ELR (cell line): ENCODE measurements at regions not wholly inside any gene's neighbourhood (a gene's known extent, or its start where the extent isn't known, plus 50 kb on each side); places are given as distances from the start of the nearest gene placed in this dataset.
A peak's percentile ranks its signal among the peaks of the same experiment; 100 is the strongest.
"Not testable (repeated sequence)": the region's sequence is repeated elsewhere in the genome, so short reads cannot be mapped to it uniquely, and the experiment has no call there.

ENCODE experiments used
- DNase-seq: peaks from one replicate; pipeline ENCODE4 v3.0.0-alpha.2; 2015; ENCODE audit warnings: low read depth

DNA sequence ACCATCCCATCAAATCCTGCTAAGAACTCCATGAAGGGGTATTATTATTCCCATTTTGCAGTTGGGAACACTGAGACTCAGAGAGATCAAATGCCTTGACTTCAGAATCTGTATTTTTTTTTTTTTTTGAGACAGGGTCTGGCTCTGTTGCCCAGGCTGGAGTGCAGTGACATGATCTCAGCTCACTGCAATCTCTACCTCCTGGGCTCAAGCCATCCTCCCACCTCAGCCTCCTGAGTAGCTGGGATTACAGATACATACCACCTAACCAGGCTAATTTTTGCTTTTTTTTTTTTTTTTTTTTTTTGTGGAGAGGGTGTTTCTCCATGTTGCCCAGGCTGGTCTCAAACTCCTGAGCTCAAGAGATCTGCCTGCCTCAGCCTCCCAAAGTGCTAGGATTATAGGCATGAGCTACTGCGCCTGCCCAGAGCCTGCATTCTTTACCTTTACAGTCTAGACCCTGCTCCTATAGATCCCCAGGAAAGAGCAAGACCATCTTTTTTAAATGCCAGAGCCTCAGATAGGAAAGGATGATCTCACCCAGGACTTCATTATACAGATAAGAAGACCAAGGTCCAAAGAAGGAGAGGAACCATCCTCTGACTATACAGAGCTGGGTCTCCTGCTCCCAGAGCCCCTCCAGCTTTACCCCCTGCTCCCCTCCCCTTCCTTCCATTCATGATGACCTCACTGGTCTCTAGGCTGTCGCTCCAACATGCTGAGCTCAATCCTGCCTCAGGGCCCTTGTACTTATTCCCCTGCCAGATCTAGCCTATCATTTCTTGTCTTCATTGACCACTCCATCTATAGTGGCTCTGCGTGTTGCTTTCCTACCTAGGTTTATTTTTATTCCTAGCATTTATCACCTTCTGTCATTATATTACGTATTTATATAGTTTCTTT, 138.6 kb downstream of the CEBPB start:
- no peak for DNase-seq

- no peak for DNase-seq
These were observed 139.4 kb downstream of the CEBPB start for GRCh38 chr20:50329981-50330503.

- DNase-seq: no peak
These were observed 140.1 kb downstream of the CEBPB start for GRCh38 chr20:50330504-50331313.

DNA sequence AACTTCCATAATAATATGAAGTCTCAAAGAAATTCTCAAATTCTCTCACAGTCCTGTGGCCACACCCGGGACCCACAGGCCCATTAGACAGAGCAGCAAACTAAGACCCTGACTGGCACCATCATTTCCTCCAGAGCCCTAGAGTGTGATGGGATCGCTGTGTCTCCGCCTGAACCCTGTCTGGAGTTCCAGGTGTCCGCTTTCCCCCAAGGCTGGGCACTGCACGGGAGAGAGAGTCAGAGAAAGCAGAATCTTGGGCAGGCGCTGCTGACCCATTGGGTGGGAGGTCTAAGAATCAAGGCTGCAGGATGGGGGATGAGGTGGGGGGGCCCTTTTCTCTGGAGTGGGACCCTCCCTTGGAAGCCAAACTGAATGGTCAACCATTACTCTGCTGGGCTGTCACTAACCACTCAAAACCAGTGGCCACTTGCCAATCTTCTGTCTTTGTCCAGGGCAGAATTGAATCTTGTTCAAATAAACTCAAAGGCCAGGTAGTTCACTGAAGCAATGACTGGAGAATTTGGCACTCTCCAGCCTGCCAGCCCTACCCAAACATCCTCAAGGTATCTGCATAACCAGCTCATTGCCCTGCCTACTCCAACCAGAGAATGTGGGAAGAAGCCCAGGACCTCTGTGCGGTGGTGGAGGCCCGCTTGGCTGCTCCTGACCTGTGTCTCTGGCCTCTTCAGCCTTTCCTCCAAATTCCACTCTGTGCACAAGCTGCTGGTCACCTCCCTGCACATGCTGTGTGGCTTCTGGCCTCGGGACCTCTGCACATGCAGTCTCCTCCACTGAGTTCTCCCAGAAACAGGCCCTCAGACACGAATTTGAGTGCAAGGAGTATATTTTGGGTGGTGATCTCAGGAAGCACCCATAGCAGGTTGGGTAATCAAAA, 141.1 kb downstream of the CEBPB start:
- no peak for DNase-seq

DNA sequence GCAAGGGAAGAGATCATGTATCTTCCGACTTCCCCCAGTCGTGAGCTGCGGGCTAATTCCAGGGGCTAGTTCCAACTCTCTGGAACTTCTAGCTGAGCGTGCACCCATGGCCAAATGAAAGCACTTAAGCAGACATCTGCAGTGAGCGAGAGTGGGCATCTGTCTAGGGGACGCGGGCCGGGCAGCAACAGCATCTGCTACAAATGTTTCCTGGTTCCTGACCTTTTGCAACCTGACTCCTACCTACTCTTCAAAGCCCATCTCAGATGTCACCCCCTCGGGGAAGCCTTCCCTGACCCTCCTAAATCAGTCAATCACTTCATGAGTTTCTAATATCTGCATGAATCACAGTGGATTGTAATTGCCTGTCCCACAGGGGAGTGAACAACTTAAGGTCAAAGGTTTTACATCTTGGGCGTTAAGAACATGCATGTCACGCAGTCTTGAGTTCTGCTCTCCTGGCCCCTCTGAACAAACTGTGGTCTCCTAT, 141.9 kb downstream of the CEBPB start:
- DNase-seq: no peak

DNA sequence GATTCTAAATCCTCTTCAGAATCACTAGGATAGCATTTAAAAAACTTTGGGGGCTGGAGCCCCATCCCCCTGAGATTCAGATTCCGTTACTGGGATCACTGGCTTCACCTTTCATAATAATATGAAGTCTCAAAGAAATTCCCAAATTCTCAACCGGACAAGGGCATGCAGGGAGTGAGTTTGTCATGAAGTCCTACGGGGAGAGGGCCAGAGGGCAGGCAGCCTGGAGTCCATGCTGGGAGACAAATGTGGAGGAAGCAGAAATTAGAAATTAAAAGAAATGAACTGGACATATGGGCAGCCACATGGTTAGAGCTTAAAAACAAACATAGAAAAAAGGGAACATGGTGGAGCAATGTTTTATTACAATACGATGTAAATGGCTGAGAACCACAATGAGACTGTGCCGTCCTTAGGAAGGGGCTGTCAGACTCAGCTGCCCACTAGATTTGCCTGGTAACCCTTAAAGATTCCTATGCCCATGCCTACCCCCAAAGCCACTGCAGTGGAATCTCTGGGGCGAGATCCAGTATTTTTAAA, 142.6 kb downstream of the CEBPB start:
- no peak for DNase-seq

GRCh38 chr20:50333812-50334211, 143.2 kb downstream of the CEBPB start:
- DNase-seq: peak; percentile 61

DNA sequence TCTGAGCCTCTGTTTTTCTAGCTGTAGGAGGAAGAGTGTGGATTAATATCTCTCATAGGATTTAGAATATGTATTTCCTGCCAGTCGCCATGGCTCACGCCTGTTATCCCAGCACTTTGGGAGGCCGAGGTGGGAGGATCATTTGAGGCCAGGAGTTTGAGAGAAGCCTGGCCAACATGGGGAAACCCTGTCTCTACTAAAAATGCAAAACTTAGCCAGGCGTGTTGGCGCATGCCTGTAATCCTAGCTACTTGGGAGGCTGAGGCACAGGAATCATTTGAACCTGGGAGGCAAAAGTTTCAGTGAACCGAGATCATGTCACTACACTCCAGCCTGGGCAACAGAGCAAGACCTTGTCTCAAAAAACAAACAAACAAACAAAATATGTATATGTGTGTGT, 143.9 kb downstream of the CEBPB start:
- DNase-seq: not testable (repeated sequence)

- peak; percentile 40 for DNase-seq
These were observed 144.5 kb downstream of the CEBPB start for GRCh38 chr20:50335105-50335504.

DNA sequence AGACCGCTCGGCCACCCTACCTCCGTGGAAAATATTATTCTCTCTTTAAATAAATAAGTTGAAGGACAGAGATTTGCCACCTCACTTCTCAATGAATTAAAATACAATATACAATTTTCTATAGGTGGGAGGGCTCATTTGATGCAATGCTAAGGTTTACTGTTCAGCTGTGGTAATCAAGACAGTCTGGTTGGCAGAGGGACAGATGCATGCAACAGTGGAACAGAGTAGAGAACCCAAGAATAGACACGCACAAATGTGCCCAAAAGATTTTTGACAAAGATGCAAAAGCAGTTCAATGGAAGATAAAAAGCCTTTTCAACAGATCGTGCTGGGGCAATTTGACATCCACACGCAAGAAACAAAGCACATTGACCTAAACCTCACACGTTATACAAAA, 145.2 kb downstream of the CEBPB start:
- DNase-seq: no peak

DNA sequence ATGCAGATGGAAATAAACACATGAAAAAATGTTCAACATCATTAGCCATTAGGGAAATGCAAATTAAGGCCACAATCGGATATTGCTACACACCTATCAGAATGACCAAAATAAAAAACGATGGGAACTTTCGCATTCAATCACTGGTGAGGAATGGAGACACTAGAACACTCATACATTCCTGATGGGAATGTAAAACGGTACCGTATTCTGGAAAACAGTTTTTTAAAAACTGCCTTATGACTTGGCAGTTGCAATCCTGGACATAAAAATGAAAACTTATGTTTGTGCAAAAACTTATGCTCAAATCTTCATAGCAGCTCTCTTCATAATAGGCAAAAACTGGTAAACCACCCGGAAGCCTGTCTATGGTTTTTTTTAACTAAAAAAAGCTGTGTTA, 146.0 kb downstream of the CEBPB start:
- peak; percentile 45 for DNase-seq

DNA sequence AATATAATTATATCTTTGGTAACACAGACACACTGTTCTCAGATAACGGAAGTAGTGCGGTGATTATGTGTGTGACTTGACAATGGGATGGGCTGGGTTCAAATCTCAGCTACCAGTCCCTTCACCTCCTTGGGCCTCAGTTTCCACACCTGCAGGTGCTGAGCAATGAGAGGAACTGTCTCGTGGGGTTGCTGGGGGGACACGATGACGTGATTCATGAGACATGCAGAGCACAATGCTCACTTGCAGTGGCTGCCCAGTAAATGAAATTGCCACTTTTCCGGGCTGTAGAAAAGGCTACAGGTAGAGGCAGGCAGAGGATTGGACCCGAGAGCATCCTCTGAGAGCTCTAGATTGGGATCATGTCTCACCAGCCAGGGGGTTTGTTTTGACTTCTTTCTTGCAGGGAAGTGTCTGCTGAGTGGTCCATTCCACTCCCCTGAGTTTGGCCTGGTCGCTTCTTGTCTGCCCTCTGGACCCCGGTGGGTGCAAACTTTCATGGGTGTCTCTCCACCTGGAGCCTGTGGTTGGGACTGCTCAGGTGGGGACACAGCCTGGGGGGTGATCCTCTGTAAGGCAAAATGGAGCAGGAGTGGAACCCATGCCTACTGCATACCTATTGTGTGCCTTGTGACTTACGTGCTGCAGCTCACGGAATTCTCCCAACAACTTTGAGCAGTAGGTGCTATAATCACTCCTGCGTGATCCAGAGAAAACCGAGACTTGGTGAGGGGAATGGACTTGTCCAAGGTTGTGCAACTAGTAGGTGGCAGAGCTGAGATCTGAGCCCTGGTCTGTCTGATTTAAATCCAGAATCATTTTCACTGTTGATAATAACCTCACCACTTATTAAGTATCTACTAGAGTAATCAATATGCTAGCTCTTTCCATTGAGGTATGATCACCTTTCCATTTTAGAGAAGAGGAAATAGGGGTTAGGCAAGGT, 147.2 kb downstream of the CEBPB start:
- DNase-seq: no peak

DNA sequence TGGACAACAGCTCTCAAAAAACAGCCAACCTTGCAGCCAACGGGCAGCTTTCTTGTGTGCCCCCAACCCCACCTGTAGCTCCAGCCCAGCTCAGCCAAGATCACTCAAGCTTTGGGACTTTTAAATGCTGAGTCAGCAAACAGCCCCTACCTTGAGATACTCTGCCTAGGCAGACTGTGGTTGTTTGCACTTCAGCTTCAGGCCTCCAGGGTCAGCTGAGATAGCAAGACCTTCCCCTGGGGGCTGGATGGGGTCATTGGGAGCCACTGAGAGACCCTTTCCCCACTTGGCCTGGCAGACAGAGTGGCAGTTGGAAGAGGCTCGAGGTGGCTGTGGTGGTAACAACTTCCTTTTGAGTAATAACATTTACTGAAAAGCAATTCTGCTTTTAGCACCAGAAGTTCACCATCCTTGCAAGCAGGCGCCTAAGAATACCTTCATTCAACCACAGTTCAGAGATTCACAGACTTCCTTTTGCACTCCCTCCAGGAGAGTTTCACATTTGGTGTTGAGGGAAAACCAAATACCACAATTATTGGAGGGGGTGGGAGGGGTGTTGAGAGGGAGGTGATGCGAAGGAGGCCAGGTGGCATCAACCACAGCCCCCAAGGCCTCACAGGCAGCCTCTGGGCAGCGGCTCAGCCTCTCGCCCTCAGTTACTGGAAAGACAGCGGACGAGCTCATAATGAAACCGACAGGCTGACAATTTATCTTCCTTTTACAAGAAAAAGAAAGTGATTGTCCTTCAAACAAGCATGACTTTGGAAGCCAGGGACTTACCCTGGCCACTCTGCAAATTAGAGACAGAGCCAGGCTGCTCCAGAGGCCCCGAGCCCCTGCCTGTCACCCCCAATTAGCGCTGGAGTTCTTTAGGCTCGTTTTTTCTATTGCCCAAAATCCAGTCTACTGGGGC, 148.1 kb downstream of the CEBPB start:
- DNase-seq: no peak

GRCh38 chr20:50339466-50339901, 148.9 kb downstream of the CEBPB start:
- peak; percentile 49 for DNase-seq

DNA sequence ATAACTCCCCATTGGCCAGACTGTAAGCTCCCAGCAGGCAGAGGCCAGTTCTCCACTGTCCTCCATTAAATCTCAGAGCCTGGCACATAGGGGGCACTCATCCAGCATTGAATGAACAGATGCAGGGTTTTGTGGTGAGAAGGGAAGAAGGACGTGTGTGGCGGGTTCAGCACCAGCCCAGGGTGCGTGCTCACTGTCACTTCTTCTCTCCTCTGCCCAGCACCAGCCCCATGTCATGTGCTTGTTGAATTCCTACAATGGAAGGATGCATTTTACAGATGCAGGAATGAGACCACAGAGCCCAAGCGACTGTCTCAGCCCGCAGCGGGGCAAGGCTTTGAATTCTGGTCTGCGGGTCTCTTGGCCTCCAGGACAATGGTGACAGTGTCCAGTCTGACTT, 149.9 kb downstream of the CEBPB start:
- DNase-seq: no peak

DNA sequence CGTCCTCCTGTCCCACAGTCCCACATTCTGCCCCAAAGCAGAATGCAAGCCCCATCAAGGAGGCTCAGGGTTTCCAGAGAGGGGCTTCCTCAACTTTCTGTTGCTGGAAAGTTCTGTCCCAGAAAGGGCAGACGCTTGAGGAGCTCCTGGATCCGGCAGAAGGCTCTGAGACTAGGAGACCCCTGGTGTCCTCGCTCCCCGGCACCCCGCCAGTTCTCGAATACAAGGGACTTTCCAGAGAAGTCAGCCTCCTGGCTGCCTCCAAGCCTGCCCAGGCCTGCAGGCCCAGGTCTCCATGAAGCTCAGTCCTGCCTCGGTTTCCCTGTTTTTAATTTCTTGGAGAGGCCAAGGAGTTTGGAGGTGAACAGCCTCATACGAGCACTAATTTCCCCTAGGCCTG, 150.4 kb downstream of the CEBPB start:
- DNase-seq: no peak

- DNase-seq: no peak
These were observed 151.4 kb downstream of the CEBPB start for GRCh38 chr20:50341880-50342637.

DNA sequence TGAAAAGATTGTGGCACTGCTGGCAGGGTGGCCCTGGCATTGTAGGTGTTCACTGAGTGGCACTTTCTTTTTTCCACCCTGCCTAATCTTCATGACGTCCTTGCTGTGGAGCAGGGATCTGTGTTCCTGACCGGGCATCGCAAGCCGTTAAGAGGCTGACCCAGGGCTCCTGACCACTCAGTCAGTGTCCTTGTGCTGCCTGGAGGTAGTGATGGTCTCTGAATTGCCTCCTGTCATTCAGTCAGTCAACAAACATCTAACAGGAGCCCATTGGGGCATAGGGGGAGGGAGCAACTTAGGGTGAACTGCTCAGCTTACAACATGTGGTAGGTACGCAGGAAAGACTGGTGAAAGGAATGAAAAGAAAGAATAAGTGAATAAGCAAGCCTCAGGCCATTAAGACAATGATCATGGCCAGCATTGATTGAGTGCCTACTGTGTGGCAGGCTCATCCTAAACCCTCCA, 152.0 kb downstream of the CEBPB start:
- no peak for DNase-seq
